Heart left ventricle (tissue), 13 donors: ENCODE measurements at regions not wholly inside any gene's neighbourhood (a gene's known extent, or its start where the extent isn't known, plus 50 kb on each side); places are given as distances from the start of the nearest gene placed in this dataset.

Experiments used
- POLR2A ChIP-seq, 2 donors: fragments of 450-650 bp; IDR thresholded peaks; one replicate each; pipeline ENCODE4 v1.6.1; 2017; ENCODE audit warnings: antibody characterized with exemption in 2 of 2, mild to moderate bottlenecking in 2 of 2, moderate library complexity in 2 of 2
- TF ChIP-seq, protein P1 (sequence below), 12 donors: fragments of 200-600 bp; sonication (generic) in 4 of 12; IDR thresholded peaks; one replicate each; pipeline versions ENCODE4 v1.5.0 to v1.8.0; 2018 to 2022; ENCODE audit warnings: antibody characterized with exemption in 12 of 12, mild to moderate bottlenecking in 5 of 12
- donor health status: ischemic (EF 13 %, LVEDD 7.1; RV severe dilation, severe dysfunction).
- donor health status: DM: no; HTN: yes; CAD: no.
- donor health status: DM: no; HTN: no; CAD: no.
- donor health status: ischemic (EF 25% LVEDD 6.9; RV normal size, moderate dysfunction).
- donor health status: ischemic (EF 25% LVEDD 5.7; RV mildly dilated, moderate dysfunction).
- donor health status: ischemic (EF 35%, LVEDD 5.7; RV mildly dilated, moderate dysfunction).
- donor health status: nonischemic (EF 11% LVEDD 7.7; RV severe dilation, severe dysfunction).
- donor health status: DM: yes; HTN: yes; CAD: no.
- donor health status: PGD.
- donor health status: ischemic (EF 29% LVEDD 5.4; RV normal size, mild dysfunction).
- donor health status: nonischemic (EF 23%, LVEDD 6.1; RV moderate dilation, normal function).

DNA sequence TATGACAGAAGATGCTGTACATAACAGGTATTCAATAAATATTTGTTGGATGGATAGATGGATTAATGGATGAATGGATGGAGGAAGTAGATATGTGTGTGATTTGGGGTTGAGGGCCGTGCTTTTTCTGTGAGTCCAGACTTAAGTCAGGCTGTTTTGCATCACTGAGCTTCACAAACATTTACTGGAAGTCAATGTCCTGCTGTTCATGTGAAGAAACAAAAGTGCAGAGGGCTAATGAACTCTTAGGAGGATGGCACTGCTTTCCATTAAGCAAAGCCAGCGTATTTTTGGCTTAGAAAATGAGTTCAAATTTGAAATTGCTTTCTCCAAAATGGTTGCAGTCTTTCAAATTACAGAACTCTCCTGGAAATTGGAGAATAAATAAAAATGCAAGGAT, 260.6 kb upstream of the SASH1 start:
- TF ChIP-seq, protein P1, sequence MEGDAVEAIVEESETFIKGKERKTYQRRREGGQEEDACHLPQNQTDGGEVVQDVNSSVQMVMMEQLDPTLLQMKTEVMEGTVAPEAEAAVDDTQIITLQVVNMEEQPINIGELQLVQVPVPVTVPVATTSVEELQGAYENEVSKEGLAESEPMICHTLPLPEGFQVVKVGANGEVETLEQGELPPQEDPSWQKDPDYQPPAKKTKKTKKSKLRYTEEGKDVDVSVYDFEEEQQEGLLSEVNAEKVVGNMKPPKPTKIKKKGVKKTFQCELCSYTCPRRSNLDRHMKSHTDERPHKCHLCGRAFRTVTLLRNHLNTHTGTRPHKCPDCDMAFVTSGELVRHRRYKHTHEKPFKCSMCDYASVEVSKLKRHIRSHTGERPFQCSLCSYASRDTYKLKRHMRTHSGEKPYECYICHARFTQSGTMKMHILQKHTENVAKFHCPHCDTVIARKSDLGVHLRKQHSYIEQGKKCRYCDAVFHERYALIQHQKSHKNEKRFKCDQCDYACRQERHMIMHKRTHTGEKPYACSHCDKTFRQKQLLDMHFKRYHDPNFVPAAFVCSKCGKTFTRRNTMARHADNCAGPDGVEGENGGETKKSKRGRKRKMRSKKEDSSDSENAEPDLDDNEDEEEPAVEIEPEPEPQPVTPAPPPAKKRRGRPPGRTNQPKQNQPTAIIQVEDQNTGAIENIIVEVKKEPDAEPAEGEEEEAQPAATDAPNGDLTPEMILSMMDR (IDR thresholded peaks at IDR 0.05): no peak
- no peak for TF ChIP-seq POLR2A (IDR thresholded peaks at IDR 0.05)
